GM13976 (cell line): ENCODE measurements at regions not wholly inside any gene's neighbourhood (a gene's known extent, or its start where the extent isn't known, plus 50 kb on each side); places are given as distances from the start of the nearest gene placed in this dataset.
"Not testable (repeated sequence)": the region's sequence is repeated elsewhere in the genome, so short reads cannot be mapped to it uniquely, and the experiment has no call there.

Experiments
- DNase-seq: peaks from one replicate; pipeline ENCODE4 v3.0.0; 2012; ENCODE audit warnings: low spot score
- in situ Hi-C: fragments of 300-500 bp; cut with MboI; formaldehyde crosslinking; loops from one replicate; pipeline ENCODE4 v1.12.0; 2022; ENCODE audit warnings: low sequenced_read_pairs, mixed read lengths, inconsistent platforms; ENCODE audit not compliant: unreplicated experiment
- TF ChIP-seq, protein P1 (sequence below): IDR thresholded peaks from 2 replicates; pipeline ENCODE4 v1.5.1; 2012; ENCODE audit warnings: borderline replicate concordance, mild to moderate bottlenecking; ENCODE audit not compliant: insufficient read depth; ENCODE audit errors: extremely low read depth, missing control alignments, control extremely low read depth

DNA sequence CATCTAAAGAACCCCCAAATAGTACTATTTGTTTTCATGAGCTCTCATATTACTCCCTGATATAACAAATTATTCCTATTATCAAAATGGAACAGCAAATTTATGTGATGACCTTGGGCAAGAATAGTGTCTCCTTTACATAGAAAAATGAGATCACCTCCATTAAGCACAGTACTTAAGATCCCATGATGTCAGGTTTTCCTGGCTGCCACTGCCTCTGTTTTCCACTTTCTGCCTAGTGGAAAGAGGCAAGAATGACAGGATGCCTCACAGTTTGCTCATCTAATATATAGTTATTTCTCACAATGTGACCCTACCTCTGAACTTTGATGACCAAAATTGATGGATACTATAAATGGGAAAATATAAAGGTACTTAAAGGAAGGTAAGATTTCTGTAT is 260.1 kb upstream of the SGK1 start:
- in situ Hi-C loops: no loop called here
- DNase-seq: no peak
- TF ChIP-seq, protein P1, sequence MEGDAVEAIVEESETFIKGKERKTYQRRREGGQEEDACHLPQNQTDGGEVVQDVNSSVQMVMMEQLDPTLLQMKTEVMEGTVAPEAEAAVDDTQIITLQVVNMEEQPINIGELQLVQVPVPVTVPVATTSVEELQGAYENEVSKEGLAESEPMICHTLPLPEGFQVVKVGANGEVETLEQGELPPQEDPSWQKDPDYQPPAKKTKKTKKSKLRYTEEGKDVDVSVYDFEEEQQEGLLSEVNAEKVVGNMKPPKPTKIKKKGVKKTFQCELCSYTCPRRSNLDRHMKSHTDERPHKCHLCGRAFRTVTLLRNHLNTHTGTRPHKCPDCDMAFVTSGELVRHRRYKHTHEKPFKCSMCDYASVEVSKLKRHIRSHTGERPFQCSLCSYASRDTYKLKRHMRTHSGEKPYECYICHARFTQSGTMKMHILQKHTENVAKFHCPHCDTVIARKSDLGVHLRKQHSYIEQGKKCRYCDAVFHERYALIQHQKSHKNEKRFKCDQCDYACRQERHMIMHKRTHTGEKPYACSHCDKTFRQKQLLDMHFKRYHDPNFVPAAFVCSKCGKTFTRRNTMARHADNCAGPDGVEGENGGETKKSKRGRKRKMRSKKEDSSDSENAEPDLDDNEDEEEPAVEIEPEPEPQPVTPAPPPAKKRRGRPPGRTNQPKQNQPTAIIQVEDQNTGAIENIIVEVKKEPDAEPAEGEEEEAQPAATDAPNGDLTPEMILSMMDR: no peak

DNA sequence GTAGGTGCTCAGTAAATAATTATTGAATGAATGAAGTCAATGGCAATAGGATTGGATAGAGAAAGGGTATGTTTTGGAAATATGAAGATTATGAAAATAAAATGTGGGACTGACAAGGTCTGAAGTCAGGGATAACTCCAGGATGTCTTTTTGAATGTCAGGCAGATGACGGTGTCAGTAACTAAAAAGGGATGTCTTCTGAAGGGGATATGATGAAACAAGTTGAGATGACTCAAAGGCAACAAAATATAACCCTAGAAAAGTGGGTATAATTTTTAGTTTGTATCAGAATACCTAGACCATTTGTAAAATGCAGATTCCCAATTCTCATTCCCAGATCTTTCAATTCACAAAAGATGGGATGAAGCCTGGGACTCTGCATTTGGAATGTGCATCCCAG is 257.3 kb upstream of the SGK1 start:
- no peak for DNase-seq
- TF ChIP-seq, protein P1: no peak
- in situ Hi-C loops: no loop called here

DNA sequence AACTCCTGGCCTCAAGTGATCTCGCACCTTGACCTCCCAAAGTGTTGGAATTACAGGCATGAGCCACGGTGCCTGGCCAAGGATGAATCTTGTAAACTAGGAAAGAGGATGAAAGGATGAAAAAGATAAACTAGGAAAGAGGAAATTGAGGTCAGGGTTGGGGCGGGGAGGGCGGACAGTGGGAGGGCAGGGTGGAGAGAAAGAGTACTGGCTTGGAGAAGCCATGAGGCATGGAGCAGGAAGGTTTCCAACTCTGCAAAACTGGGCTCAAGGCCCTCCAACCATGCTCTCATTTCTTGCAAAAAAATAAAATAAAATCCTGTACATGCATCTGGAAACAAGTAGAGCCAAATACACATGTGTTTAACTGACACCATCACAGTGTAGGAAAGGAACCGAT is 256.6 kb upstream of the SGK1 start:
- in situ Hi-C loops: no loop called here
- no peak for DNase-seq
- TF ChIP-seq, protein P1: no peak

DNA sequence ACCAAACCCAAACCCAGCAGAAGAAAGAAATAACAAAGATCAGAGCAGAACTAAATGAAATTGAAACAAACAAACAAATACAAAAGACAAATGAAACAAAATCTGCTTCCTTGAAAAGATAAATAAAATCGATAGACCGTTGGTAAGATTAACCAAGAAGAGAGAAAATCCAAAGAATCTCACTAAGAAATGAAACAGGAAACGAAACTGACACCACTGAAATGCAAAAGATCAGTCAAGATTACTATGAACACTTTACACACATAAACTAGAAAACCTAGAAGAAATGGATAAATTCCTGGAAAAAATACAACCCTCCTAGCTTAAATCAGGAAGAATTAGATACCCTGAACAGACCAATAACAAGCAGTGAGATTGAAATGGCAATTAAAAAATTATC is 252.1 kb upstream of the SGK1 start:
- in situ Hi-C loops, DNase-seq: not testable (repeated sequence)

DNA sequence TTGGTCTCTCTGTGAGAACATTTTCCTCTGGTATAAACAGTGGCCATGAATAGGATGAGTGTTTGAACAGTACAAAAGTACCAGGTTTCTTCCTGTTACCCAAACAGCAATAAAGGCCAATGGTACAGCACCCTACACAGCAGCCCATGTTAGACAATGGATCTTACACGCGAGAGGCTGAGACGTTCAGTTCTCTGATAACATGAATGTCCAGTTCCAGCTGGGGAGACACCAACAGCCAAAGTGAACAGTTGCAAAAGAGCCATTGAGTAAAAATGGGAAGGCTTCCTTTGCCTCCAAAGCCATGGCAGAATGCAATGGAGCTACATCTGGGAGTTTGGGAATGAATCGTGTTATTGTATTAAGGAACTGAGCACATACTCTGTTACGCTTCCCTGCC is 246.8 kb upstream of the SGK1 start:
- TF ChIP-seq, protein P1: no peak
- in situ Hi-C loops: no loop called here
- no peak for DNase-seq

DNA sequence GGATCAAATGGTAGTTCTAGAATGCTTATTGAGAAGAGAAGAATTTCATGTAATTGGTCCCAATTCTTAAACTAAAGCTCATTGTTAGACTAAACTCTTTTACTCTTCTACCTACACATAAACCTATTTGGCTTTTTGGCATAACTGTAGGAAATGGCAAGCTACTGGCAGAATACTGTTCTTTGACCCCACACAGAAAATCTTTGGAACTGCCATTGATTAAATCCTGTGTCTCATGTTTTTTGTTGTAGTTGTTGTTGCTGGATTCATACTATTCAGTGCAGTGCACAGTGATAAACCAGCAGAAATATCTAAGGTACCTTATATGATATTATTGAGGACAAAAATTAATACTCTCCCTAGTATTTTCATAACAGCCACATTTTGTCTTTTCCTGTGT is 242.1 kb upstream of the SGK1 start:
- DNase-seq: no peak
- in situ Hi-C loops: no loop called here
- TF ChIP-seq, protein P1: no peak

DNA sequence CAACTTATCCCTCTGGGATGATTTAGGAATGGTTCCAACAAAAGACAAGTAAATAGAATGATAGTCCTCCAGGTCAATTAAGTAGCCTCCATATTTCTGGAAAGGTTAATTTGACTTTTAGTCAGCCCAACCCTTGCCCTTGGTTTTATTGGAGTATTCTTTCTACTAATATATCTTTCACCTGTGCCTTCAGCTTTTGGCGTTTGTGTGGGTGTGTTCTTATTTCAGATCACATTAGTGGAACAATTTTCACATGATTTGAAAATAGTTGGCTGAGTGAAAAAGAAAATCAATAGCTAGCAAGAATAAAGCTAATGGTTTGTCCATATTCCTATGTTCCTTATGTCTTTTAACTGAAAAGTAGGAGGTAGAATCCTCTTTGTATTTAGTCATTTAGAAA is 239.6 kb upstream of the SGK1 start:
- in situ Hi-C loops: no loop called here
- TF ChIP-seq, protein P1: no peak
- DNase-seq: no peak
